HK-2 (cell line): ENCODE measurements at regions not wholly inside any gene's neighbourhood (a gene's known extent, or its start where the extent isn't known, plus 50 kb on each side); places are given as distances from the start of the nearest gene placed in this dataset.
"Not testable (repeated sequence)": the region's sequence is repeated elsewhere in the genome, so short reads cannot be mapped to it uniquely, and the experiment has no call there.

Source experiments
- DNase-seq: peaks from one replicate; pipeline ENCODE4 v3.0.0-alpha.2; 2018; ENCODE audit not compliant: unreplicated experiment

GRCh38 chr16:6009151-6009550 lies 911.6 kb upstream of the EEF2KMT start:
- DNase-seq: no peak

- DNase-seq: no peak
These were observed 911.1 kb upstream of the EEF2KMT start for GRCh38 chr16:6008670-6009069.

GRCh38 chr16:5993356-5993755 lies 895.8 kb upstream of the EEF2KMT start:
- no peak for DNase-seq

GRCh38 chr16:5982979-5983378 lies 885.4 kb upstream of the EEF2KMT start:
- no peak for DNase-seq

GRCh38 chr16:5979905-5980550 lies 882.4 kb upstream of the EEF2KMT start:
- DNase-seq: no peak

- no peak for DNase-seq
These were observed 879.7 kb upstream of the EEF2KMT start for GRCh38 chr16:5977329-5977728.

- no peak for DNase-seq
These were observed 875.2 kb upstream of the EEF2KMT start for GRCh38 chr16:5972747-5973146.

GRCh38 chr16:5971924-5972323 lies 874.3 kb upstream of the EEF2KMT start:
- DNase-seq: no peak

GRCh38 chr16:5971106-5971505 lies 873.5 kb upstream of the EEF2KMT start:
- DNase-seq: no peak

- no peak for DNase-seq
These were observed 868.4 kb upstream of the EEF2KMT start for GRCh38 chr16:5966004-5966403.

GRCh38 chr16:5965321-5965720 lies 867.7 kb upstream of the EEF2KMT start:
- DNase-seq: no peak

- no peak for DNase-seq
These were observed 853.9 kb upstream of the EEF2KMT start for GRCh38 chr16:5951486-5951885.

- DNase-seq: no peak
These were observed 847.4 kb upstream of the EEF2KMT start for GRCh38 chr16:5944971-5945370.

- no peak for DNase-seq
These were observed 841.0 kb upstream of the EEF2KMT start for GRCh38 chr16:5938607-5939006.

GRCh38 chr16:5932906-5933305 lies 835.3 kb upstream of the EEF2KMT start:
- DNase-seq: no peak

- no peak for DNase-seq
These were observed 831.0 kb upstream of the EEF2KMT start for GRCh38 chr16:5928476-5929065.

- no peak for DNase-seq
These were observed 828.3 kb upstream of the EEF2KMT start for GRCh38 chr16:5925850-5926249.

- DNase-seq: no peak
These were observed 825.1 kb upstream of the EEF2KMT start for GRCh38 chr16:5922686-5923085.

- no peak for DNase-seq
These were observed 821.1 kb upstream of the EEF2KMT start for GRCh38 chr16:5918567-5919130.

GRCh38 chr16:5917436-5918195 lies 820.0 kb upstream of the EEF2KMT start:
- no peak for DNase-seq

- DNase-seq: no peak
These were observed 819.2 kb upstream of the EEF2KMT start for GRCh38 chr16:5916711-5917191.

- no peak for DNase-seq
These were observed 813.6 kb upstream of the EEF2KMT start for GRCh38 chr16:5911241-5911640.

- DNase-seq: not testable (repeated sequence)
These were observed 812.0 kb upstream of the EEF2KMT start for GRCh38 chr16:5909556-5909955.
